H9 (cell line): ENCODE measurements at regions not wholly inside any gene's neighbourhood (a gene's known extent, or its start where the extent isn't known, plus 50 kb on each side); places are given as distances from the start of the nearest gene placed in this dataset.

Source experiments
- DNase-seq: peaks from one replicate; pipeline ENCODE4 v3.0.0-alpha.2; 2017
- H2AFZ ChIP-seq: one replicate; pipeline ENCODE4 v1.6.1; 2013; ENCODE audit warnings: mild to moderate bottlenecking, low read length, control low read depth, moderate library complexity
- H2AK5ac ChIP-seq: 2 replicates; pipeline ENCODE4 v1.6.1; 2013; ENCODE audit warnings: low read length, control low read depth, mixed read lengths; ENCODE audit not compliant: insufficient read length
- H2BK120ac ChIP-seq: one replicate; pipeline ENCODE4 v1.6.1; 2013; ENCODE audit warnings: low read depth, mild to moderate bottlenecking, low read length, control low read depth, inconsistent platforms; ENCODE audit not compliant: poor library complexity, severe bottlenecking
- H2BK12ac ChIP-seq: 2 replicates; pipeline ENCODE4 v1.6.1; 2013; ENCODE audit warnings: low read length, control low read depth, mixed read lengths, low read depth; ENCODE audit not compliant: insufficient read length
- H2BK15ac ChIP-seq: 2 replicates; pipeline ENCODE4 v1.6.1; 2013; ENCODE audit warnings: low read depth, low read length, control low read depth
- H2BK20ac ChIP-seq: one replicate; pipeline ENCODE4 v1.6.1; 2013; ENCODE audit warnings: low read depth, mild to moderate bottlenecking, low read length, control low read depth, inconsistent platforms; ENCODE audit not compliant: poor library complexity, severe bottlenecking
- H2BK5ac ChIP-seq: 2 replicates; pipeline ENCODE4 v1.6.1; 2013; ENCODE audit warnings: low read length, control low read depth, mixed read lengths; ENCODE audit not compliant: insufficient read length
- H3K14ac ChIP-seq: 2 replicates; pipeline ENCODE4 v1.6.1; 2013; ENCODE audit warnings: low read length, control low read depth; ENCODE audit not compliant: insufficient read depth
- H3K18ac ChIP-seq: 2 replicates; pipeline ENCODE4 v1.6.1; 2013; ENCODE audit warnings: low read depth, mild to moderate bottlenecking, mixed read lengths, low read length, control low read depth; ENCODE audit not compliant: insufficient read length
- H3K23ac ChIP-seq: 2 replicates; pipeline ENCODE4 v1.6.1; 2013; ENCODE audit warnings: low read length, control low read depth, mixed read lengths, low read depth; ENCODE audit not compliant: insufficient read length
- H3K23me2 ChIP-seq: 2 replicates; pipeline ENCODE4 v1.6.1; 2013; ENCODE audit warnings: low read depth, mild to moderate bottlenecking, mixed read lengths, low read length, control low read depth; ENCODE audit not compliant: insufficient read length, poor library complexity, severe bottlenecking
- H3K27ac ChIP-seq: 2 replicates; pipeline ENCODE4 v1.5.1; 2013; ENCODE audit warnings: low read length, control low read depth, mixed read lengths, low read depth; ENCODE audit not compliant: insufficient read length
- H3K27me3 ChIP-seq: 2 replicates; pipeline ENCODE4 v1.6.1; 2013; ENCODE audit warnings: low read length, control low read depth, inconsistent platforms; ENCODE audit not compliant: insufficient read depth
- H3K4ac ChIP-seq: 2 replicates; pipeline ENCODE4 v1.6.1; 2013; ENCODE audit warnings: low read depth, mild to moderate bottlenecking, control low read depth, inconsistent platforms, low read length, moderate library complexity
- H3K4me1 ChIP-seq: 2 replicates; pipeline ENCODE4 v1.6.1; 2013; ENCODE audit warnings: low read length, control low read depth, inconsistent platforms; ENCODE audit not compliant: insufficient read depth
- H3K4me2 ChIP-seq: 2 replicates; pipeline ENCODE4 v1.6.1; 2013; ENCODE audit warnings: low read length, control low read depth, mixed read lengths; ENCODE audit not compliant: insufficient read length, insufficient read depth
- H3K56ac ChIP-seq: 2 replicates; pipeline ENCODE4 v1.6.1; 2013; ENCODE audit warnings: low read depth, mild to moderate bottlenecking, mixed read lengths, low read length, control low read depth; ENCODE audit not compliant: insufficient read length
- H3K79me1 ChIP-seq: 2 replicates; pipeline ENCODE4 v1.6.1; 2013; ENCODE audit warnings: low read depth, mild to moderate bottlenecking, moderate library complexity, low read length, control low read depth, inconsistent platforms; ENCODE audit not compliant: insufficient read depth, poor library complexity, severe bottlenecking
- H3K79me2 ChIP-seq: 2 replicates; pipeline ENCODE4 v1.6.1; 2013; ENCODE audit warnings: low read length, control low read depth, inconsistent platforms; ENCODE audit not compliant: insufficient read depth
- H3K9ac ChIP-seq: 2 replicates; pipeline ENCODE4 v1.6.1; 2013; ENCODE audit warnings: low read length, control low read depth, mixed read lengths; ENCODE audit not compliant: insufficient read length; ENCODE audit errors: extremely low read depth
- H3K9me3 ChIP-seq: one replicate; pipeline ENCODE4 v1.6.1; 2013; ENCODE audit warnings: low read depth, low read length, inconsistent platforms; ENCODE audit not compliant: control insufficient read depth
- H3T11ph ChIP-seq: one replicate; pipeline ENCODE4 v1.6.1; 2013; ENCODE audit warnings: mild to moderate bottlenecking, low read length, control low read depth, inconsistent platforms
- H4K20me1 ChIP-seq: one replicate; pipeline ENCODE4 v1.6.1; 2013; ENCODE audit not compliant: control insufficient read depth, insufficient read length, insufficient read depth
- H4K5ac ChIP-seq: 2 replicates; pipeline ENCODE4 v1.6.1; 2013; ENCODE audit warnings: low read depth, mild to moderate bottlenecking, mixed read lengths, low read length, control low read depth; ENCODE audit not compliant: insufficient read length
- H4K8ac ChIP-seq: replicated peaks from 2 replicates; pipeline ENCODE4 v1.6.1; 2013; ENCODE audit warnings: low read length, control low read depth, mixed read lengths, low read depth; ENCODE audit not compliant: insufficient read length
- H4K91ac ChIP-seq: 2 replicates; pipeline ENCODE4 v1.6.1; 2013; ENCODE audit warnings: low read depth, mild to moderate bottlenecking, moderate library complexity, mixed read lengths, low read length, control low read depth; ENCODE audit not compliant: insufficient read length
- H3K27ac Mint-ChIP-seq, 3 experiments: 2 replicates in 2 of 3; 3 replicates in 1 of 3; pipeline ENCODE4 v1.8.0; 2020 to 2021; ENCODE audit warnings: mixed read lengths in 3 of 3, mild to moderate bottlenecking in 1 of 3, moderate library complexity in 1 of 3
- H3K27me3 Mint-ChIP-seq: 2 replicates; pipeline ENCODE4 v1.8.0; 2021; ENCODE audit warnings: low read depth, mild to moderate bottlenecking, moderate library complexity, mixed read lengths
- H3K36me3 Mint-ChIP-seq, 3 experiments: 2 replicates in 2 of 3; 3 replicates in 1 of 3; pipeline ENCODE4 v1.8.0; 2020 to 2021; ENCODE audit warnings: low read depth in 3 of 3, mixed read lengths in 3 of 3; ENCODE audit not compliant: insufficient read depth in 1 of 3
- H3K4me1 Mint-ChIP-seq, 2 experiments: 2 replicates each; pipeline ENCODE4 v1.8.0; 2020; ENCODE audit warnings: mixed read lengths in 2 of 2
- H3K4me3 Mint-ChIP-seq, 2 experiments: 2 replicates in 1 of 2; 3 replicates in 1 of 2; pipeline ENCODE4 v1.8.0; 2020 to 2021; ENCODE audit warnings: mild to moderate bottlenecking in 2 of 2, mixed read lengths in 2 of 2, moderate library complexity in 1 of 2
- H3K9me3 Mint-ChIP-seq, 2 experiments: 2 replicates in 1 of 2; 3 replicates in 1 of 2; pipeline ENCODE4 v1.8.0; 2020; ENCODE audit warnings: mild to moderate bottlenecking in 2 of 2, mixed read lengths in 2 of 2, moderate library complexity in 1 of 2
- WGBS: extraction: QIAGEN DNeasy Blood & Tissue Kit; methylation state at CpG from one replicate; pipeline ENCODE4 v1.1.7; 2013; ENCODE audit warnings: missing lambda C conversion rate, low lambda C conversion rate, mixed read lengths; ENCODE audit not compliant: insufficient read length; ENCODE audit errors: extremely low coverage; 5-methylcytosine and 5-hydroxymethylcytosine counted together
- TF ChIP-seq, protein P1 (sequence below): fragments of 200-600 bp; sonication (generic); conservative IDR thresholded peaks from 3 replicates; pipeline ENCODE4 v1.8.0; 2021; ENCODE audit warnings: antibody characterized with exemption, mild to moderate bottlenecking

DNA sequence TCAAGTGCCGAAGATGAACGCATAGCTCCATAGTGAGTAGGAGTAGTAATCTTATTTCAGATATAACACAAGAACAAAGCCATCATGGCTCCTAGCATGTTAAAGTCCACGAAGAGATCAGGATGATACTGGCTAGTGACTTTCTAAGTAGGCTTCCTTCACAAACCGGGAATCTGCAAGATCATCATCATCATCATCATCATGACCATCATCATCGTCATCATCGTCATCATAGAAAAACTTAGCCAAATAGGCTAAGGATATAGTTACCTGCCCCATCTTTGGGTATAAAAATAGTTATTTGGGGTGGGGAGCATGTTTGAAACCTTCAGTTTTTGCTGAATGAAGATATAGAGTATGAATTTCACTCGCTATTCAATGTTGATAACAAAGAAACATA, 57.9 kb downstream of the PYDC2 start:
- Histone ChIP-seq H3K27me3 (no peaks in the 10 kb centered on the region), H3K79me1 (no peaks in the 10 kb centered on the region), H3K56ac (no peak overlapping the region), H3K4me1 (no peaks in the 10 kb centered on the region), H4K8ac (no peak overlapping the region), H2BK20ac (no peak overlapping the region), H4K5ac (no peak overlapping the region), H3K9me3 (no peaks in the 10 kb centered on the region), H3K23me2 (no peaks in the 10 kb centered on the region), H3K79me2 (no peaks in the 10 kb centered on the region), H4K20me1 (no peaks in the 10 kb centered on the region), H2BK12ac (no peak overlapping the region), H3K14ac (no peak overlapping the region), H4K91ac (no peak overlapping the region), H2AFZ (no peak overlapping the region), H3T11ph (no peak overlapping the region), H3K9ac (no peak overlapping the region), H3K18ac (no peak overlapping the region), H2BK5ac (no peak overlapping the region), H2BK15ac (no peak overlapping the region), H2AK5ac (no peak overlapping the region), H3K4me2 (no peak overlapping the region), H3K4ac (no peak overlapping the region), H3K23ac (no peak overlapping the region), H2BK120ac (no peak overlapping the region), H3K27ac (no peak overlapping the region)
- DNase-seq, result no peak
- WGBS, result no CpG with 5 or more reads among the region's 7 CpGs
- Mint-ChIP-seq H3K9me3 (no peaks in the 10 kb centered on the region), H3K27me3 (no peaks in the 10 kb centered on the region), H3K36me3 (no peaks in the 10 kb centered on the region), H3K4me3 (no peak overlapping the region), H3K27ac (no peak overlapping the region), H3K4me1 (no peaks in the 10 kb centered on the region)
- TF ChIP-seq, protein P1, sequence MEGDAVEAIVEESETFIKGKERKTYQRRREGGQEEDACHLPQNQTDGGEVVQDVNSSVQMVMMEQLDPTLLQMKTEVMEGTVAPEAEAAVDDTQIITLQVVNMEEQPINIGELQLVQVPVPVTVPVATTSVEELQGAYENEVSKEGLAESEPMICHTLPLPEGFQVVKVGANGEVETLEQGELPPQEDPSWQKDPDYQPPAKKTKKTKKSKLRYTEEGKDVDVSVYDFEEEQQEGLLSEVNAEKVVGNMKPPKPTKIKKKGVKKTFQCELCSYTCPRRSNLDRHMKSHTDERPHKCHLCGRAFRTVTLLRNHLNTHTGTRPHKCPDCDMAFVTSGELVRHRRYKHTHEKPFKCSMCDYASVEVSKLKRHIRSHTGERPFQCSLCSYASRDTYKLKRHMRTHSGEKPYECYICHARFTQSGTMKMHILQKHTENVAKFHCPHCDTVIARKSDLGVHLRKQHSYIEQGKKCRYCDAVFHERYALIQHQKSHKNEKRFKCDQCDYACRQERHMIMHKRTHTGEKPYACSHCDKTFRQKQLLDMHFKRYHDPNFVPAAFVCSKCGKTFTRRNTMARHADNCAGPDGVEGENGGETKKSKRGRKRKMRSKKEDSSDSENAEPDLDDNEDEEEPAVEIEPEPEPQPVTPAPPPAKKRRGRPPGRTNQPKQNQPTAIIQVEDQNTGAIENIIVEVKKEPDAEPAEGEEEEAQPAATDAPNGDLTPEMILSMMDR, result no peak
